Thyroid gland (tissue), 4 donors: ENCODE measurements at regions not wholly inside any gene's neighbourhood (a gene's known extent, or its start where the extent isn't known, plus 50 kb on each side); places are given as distances from the start of the nearest gene placed in this dataset.

Source experiments
- POLR2A ChIP-seq, 2 donors: fragments of 450-650 bp; IDR thresholded peaks; one replicate each; pipeline ENCODE4 v1.6.1; 2017; ENCODE audit warnings: antibody characterized with exemption in 2 of 2, mild to moderate bottlenecking in 2 of 2, moderate library complexity in 1 of 2
- TF ChIP-seq, protein P1 (sequence below), 6 experiments: fragments of 200-600 bp in 3 of 6; fragments of 450-650 bp in 3 of 6; sonication (generic) in 3 of 6; IDR thresholded peaks; one replicate each; pipeline ENCODE4 v1.5.1; 2016 to 2019; ENCODE audit warnings: antibody characterized with exemption in 6 of 6, mild to moderate bottlenecking in 2 of 6, inconsistent platforms in 1 of 6, moderate library complexity in 1 of 6

GRCh38 chr3:159538507-159538906, 450.1 kb upstream of the IL12A start:
- TF ChIP-seq, protein P1, sequence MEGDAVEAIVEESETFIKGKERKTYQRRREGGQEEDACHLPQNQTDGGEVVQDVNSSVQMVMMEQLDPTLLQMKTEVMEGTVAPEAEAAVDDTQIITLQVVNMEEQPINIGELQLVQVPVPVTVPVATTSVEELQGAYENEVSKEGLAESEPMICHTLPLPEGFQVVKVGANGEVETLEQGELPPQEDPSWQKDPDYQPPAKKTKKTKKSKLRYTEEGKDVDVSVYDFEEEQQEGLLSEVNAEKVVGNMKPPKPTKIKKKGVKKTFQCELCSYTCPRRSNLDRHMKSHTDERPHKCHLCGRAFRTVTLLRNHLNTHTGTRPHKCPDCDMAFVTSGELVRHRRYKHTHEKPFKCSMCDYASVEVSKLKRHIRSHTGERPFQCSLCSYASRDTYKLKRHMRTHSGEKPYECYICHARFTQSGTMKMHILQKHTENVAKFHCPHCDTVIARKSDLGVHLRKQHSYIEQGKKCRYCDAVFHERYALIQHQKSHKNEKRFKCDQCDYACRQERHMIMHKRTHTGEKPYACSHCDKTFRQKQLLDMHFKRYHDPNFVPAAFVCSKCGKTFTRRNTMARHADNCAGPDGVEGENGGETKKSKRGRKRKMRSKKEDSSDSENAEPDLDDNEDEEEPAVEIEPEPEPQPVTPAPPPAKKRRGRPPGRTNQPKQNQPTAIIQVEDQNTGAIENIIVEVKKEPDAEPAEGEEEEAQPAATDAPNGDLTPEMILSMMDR (IDR thresholded peaks at IDR 0.05) = no peak
- no peak for TF ChIP-seq POLR2A (IDR thresholded peaks at IDR 0.05)
